SK-N-SH (cell line): ENCODE measurements at regions not wholly inside any gene's neighbourhood (a gene's known extent, or its start where the extent isn't known, plus 50 kb on each side); places are given as distances from the start of the nearest gene placed in this dataset.

Experiments
- RAD21 ChIP-seq: IDR thresholded peaks from 2 replicates; pipeline ENCODE4 v1.6.1; 2012; ENCODE audit warnings: mild to moderate bottlenecking, low read length
- RCOR1 ChIP-seq: fragments of 150-350 bp; IDR thresholded peaks from 2 replicates; pipeline ENCODE4 v1.6.1; 2017; ENCODE audit warnings: antibody characterized with exemption, low read length
- TF ChIP-seq, protein P1 (sequence below): fragments of 200-600 bp; sonication (generic); IDR thresholded peaks from 2 replicates; pipeline ENCODE4 v1.6.1; 2017; ENCODE audit warnings: antibody characterized with exemption, mild to moderate bottlenecking, moderate library complexity
- TF ChIP-seq, protein P2 (sequence below): IDR thresholded peaks from 2 replicates; pipeline ENCODE4 v1.4.0; 2012; ENCODE audit warnings: low read depth, borderline replicate concordance

DNA sequence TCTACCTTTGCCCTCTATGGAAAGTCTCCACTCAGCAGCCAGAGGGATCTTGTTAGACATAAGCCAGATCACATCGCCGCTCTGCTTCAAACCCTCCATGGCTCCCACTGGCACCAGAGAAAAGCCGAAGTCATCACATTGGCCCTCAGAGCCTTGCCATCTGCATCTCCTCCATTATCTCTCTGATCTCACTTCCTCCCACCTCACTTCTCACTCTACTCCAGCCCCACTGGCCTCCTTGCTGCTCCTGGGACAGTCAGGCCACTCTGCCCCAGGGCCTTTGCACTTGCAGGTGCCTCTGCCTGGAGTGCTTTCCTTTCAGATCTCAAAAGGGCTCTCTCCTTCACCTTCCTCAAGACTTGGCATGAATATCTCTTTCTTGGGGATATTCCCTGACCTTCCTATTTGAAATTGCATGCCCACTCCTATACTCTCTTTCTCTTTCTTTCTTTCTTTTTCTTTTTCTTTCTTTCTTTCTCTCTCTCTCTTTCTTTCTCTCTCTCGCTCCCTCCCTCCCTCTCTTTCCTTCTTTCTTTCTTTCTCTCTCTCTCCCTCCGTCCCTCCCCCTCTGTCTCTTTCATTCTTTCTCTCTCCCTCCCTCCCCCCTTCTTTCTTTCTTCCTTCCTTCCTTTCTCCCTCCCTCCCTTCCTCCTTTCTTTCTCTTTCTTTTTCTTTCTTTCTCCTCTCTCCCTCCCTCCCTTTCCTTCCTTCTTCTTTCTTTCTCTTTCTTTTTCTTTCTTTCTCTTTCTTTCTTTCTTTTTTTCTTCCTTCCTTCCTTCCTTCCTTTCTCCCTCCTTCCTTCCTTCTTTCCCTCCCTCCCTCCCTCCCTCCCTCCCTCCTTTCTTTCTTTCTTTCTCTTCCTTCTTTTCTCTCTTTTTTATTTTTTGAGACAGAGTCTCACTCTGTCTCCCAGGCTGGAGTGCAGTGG is 96.0 kb upstream of the CASZ1 start:
- TF ChIP-seq, protein P1, sequence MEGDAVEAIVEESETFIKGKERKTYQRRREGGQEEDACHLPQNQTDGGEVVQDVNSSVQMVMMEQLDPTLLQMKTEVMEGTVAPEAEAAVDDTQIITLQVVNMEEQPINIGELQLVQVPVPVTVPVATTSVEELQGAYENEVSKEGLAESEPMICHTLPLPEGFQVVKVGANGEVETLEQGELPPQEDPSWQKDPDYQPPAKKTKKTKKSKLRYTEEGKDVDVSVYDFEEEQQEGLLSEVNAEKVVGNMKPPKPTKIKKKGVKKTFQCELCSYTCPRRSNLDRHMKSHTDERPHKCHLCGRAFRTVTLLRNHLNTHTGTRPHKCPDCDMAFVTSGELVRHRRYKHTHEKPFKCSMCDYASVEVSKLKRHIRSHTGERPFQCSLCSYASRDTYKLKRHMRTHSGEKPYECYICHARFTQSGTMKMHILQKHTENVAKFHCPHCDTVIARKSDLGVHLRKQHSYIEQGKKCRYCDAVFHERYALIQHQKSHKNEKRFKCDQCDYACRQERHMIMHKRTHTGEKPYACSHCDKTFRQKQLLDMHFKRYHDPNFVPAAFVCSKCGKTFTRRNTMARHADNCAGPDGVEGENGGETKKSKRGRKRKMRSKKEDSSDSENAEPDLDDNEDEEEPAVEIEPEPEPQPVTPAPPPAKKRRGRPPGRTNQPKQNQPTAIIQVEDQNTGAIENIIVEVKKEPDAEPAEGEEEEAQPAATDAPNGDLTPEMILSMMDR: no peak
- TF ChIP-seq, protein P2, sequence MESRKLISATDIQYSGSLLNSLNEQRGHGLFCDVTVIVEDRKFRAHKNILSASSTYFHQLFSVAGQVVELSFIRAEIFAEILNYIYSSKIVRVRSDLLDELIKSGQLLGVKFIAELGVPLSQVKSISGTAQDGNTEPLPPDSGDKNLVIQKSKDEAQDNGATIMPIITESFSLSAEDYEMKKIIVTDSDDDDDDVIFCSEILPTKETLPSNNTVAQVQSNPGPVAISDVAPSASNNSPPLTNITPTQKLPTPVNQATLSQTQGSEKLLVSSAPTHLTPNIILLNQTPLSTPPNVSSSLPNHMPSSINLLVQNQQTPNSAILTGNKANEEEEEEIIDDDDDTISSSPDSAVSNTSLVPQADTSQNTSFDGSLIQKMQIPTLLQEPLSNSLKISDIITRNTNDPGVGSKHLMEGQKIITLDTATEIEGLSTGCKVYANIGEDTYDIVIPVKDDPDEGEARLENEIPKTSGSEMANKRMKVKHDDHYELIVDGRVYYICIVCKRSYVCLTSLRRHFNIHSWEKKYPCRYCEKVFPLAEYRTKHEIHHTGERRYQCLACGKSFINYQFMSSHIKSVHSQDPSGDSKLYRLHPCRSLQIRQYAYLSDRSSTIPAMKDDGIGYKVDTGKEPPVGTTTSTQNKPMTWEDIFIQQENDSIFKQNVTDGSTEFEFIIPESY: no peak
- TF ChIP-seq RAD21 (no peak), RCOR1 (no peak)
